Esophagus muscularis mucosa (tissue), 4 donors: ENCODE measurements at regions not wholly inside any gene's neighbourhood (a gene's known extent, or its start where the extent isn't known, plus 50 kb on each side); places are given as distances from the start of the nearest gene placed in this dataset.

Source experiments
- DNase-seq: peaks from one replicate; pipeline ENCODE4 v3.0.0-alpha.2; 2017; ENCODE audit errors: extremely low spot score
- H3K27ac ChIP-seq, 4 donors: fragments of 200-600 bp; sonication (generic); replicated peaks in 1 of 4; 1 replicate in 3 of 4; 2 replicates in 1 of 4; pipeline ENCODE4 v1.5.1; 2016 to 2019; ENCODE audit warnings: mild to moderate bottlenecking in 1 of 4
- H3K27me3 ChIP-seq, 4 donors: fragments of 200-600 bp; sonication (generic); one replicate each; pipeline versions ENCODE4 v1.5.1 to v1.6.0; 2016 to 2019
- H3K36me3 ChIP-seq, 4 donors: fragments of 200-600 bp; sonication (generic); one replicate each; pipeline ENCODE4 v1.5.1; 2016 to 2019
- H3K4me1 ChIP-seq, 4 donors: fragments of 200-600 bp; sonication (generic); one replicate each; pipeline ENCODE4 v1.5.1; 2016 to 2019
- H3K4me3 ChIP-seq, 4 donors: fragments of 200-600 bp; sonication (generic); 1 replicate in 2 of 4; 2 replicates in 2 of 4; pipeline ENCODE4 v1.5.1; 2016 to 2019; ENCODE audit warnings: mild to moderate bottlenecking in 4 of 4, moderate library complexity in 1 of 4
- H3K9me3 ChIP-seq, 4 donors: fragments of 200-600 bp; sonication (generic); 1 replicate in 3 of 4; 2 replicates in 1 of 4; pipeline ENCODE4 v1.5.1; 2016 to 2019
- CTCF ChIP-seq, 3 experiments: fragments of 200-600 bp in 2 of 3; fragments of 450-650 bp in 1 of 3; sonication (generic) in 2 of 3; IDR thresholded peaks; one replicate each; pipeline ENCODE4 v1.5.1; 2017 to 2019; ENCODE audit warnings: antibody characterized with exemption in 3 of 3, mild to moderate bottlenecking in 2 of 3, moderate library complexity in 1 of 3
- EP300 ChIP-seq: sonication (generic); formaldehyde crosslinking; IDR thresholded peaks from one replicate; pipeline ENCODE4 v1.6.1; 2017; ENCODE audit warnings: antibody characterized with exemption
- POLR2A ChIP-seq: fragments of 450-650 bp; IDR thresholded peaks from one replicate; pipeline ENCODE4 v1.6.1; 2017; ENCODE audit warnings: antibody characterized with exemption, moderate library complexity, mild to moderate bottlenecking, low read depth
- POLR2AphosphoS5 ChIP-seq, 2 donors: sonication (generic); formaldehyde crosslinking; IDR thresholded peaks; one replicate each; pipeline ENCODE4 v1.6.1; 2017; ENCODE audit warnings: antibody characterized with exemption in 2 of 2
- WGBS: methylation state at CpG from one replicate; pipeline ENCODE4 v1.1.5; 2018; 5-methylcytosine and 5-hydroxymethylcytosine counted together
- intact Hi-C: fragments of 100-400 bp; cut with DNase I; formaldehyde crosslinking; loops from one replicate; pipeline ENCODE4 v1.15.1; 2023

DNA sequence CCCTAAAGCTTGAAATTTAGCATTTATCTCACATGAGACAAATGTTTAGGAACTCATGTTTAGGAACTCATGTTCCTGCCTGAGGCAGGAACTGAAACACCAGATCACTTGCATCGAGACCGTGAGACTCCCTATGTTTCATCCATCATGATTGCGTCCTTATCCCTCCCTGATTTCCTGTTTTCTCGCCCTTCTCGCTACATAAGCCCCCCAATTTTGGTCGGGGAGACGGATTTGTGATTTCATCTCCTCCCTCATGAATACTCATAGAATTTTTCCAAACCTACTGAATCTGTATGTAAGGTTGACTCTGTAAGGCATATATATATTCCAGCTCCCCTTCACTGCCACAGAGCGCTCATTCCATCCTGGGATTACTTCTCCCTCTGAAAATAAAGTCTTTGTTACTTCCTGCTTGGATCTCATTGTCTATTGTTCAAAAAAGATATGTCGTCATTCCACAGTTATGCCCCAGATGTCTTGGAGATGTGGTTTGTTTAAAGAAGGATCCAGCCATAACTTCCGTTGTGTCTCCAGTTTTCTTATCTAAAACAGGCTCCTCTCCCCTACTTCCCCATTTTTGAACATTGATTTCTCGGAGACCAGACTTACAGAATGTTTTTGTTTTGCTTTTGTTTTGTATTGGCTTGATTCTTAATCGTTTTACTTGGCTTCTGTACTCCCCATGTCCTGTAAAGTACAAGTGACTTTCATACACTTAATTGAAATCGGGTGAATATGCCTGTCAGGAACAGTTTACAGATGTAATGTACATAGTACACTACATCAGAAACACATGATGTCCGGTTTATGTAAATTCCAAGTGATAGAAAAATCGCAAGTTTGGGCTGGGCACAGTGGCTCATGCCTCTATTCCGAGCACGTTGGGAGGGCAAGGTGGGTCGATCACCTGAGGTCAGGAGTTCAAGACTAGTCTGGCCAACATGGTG, 118.7 kb downstream of the HFE start:
- intact Hi-C loops = no loop called here
- H3K9me3 ChIP-seq = no peaks in the 10 kb centered on the region
- 9% methylated on average over 18 of the region's 18 CpGs for WGBS
- H3K36me3 ChIP-seq = no peaks in the 10 kb centered on the region
- TF ChIP-seq POLR2AphosphoS5 (IDR thresholded peaks at IDR 0.05) (peak in 1 of 2 donors; percentile 71), CTCF (IDR thresholded peaks at IDR 0.05) (no peak), EP300 (no peak)
- H3K4me1 ChIP-seq = peaks cover 3 to 22% (median 18%) of the 10 kb centered on the region in 4 donors
- no peak for DNase-seq
- peak overlapping the region; percentile 88 to 95 (median 94) for H3K27ac ChIP-seq
- H3K27me3 ChIP-seq = peaks cover 0 to 15% (median 0%) of the 10 kb centered on the region in 4 donors
- H3K4me3 ChIP-seq = peak overlapping the region; percentile 64 to 74 (median 72)

DNA sequence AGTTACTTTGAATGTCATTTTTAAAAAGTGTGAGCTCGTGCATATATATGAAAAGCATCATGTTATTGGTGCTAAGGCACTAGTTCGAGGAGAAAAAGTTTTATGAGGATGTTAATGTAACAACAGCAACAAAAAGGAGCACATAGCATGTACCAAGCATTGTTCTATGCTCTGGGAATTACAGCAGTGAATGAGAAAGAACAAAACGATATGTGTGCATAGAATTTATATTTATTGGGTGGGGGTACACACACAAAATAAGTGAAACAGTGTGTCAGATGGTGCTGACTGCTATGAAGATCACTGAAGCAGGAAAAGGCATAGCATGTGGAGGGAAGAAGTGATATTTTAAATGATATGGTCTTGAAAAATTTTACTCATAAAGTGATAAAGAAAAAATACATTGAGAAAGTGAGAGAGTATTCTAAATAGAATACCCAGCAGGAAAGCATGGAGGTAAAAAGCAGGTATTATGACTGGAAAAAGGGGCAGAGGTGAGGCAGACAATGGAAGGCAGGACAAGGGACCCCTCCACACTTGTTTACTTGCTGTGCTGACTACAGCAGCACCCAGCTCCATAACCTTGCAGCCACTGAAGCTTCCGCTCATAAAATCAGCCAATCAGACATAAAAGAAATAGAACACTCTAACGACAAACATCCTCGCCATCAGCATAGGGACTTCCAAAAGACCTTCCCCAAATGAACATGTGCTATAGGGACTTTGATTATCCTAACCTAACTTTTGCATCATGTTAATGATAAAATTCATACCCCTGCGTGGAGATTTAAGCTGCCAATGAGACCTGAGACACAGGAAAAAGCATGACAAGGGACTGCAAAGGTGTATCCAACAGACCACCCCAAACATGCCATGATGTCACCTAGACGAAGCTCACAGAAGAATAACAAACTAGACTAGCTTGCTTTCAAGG, 119.9 kb downstream of the HFE start:
- no peak for DNase-seq
- peaks cover 0 to 15% (median 0%) of the 10 kb centered on the region in 4 donors for H3K27me3 ChIP-seq
- WGBS = 78% methylated on average over 8 of the region's 8 CpGs
- intact Hi-C loops = no loop called here
- TF ChIP-seq CTCF (IDR thresholded peaks at IDR 0.05) (no peak), POLR2AphosphoS5 (IDR thresholded peaks at IDR 0.05) (no peak), POLR2A (no peak), EP300 (no peak)
- H3K36me3 ChIP-seq = no peaks in the 10 kb centered on the region
- H3K4me3 ChIP-seq = peak overlapping the region in 1 of 4 donors; percentile 72
- H3K9me3 ChIP-seq = no peaks in the 10 kb centered on the region
- H3K4me1 ChIP-seq = peaks cover 3 to 22% (median 18%) of the 10 kb centered on the region in 4 donors
- no peak overlapping the region for H3K27ac ChIP-seq

DNA sequence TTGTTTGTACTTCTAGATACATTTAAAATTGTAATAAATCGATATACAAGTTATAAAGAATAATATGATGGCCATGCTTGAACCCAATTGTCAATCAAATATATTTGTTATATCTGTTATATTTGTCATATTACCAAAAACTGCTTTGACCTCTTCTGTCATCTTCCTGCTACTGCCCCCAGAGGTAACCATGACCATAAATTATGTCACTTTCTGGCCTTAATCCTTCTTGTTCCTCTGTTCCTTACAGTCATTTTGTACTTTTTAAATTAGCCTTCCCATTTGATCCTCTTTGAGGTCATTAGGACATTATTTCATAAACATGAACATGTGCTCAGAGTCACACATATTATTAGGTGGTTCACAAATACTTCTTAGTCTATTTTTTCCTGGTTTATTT, 124.7 kb downstream of the HFE start:
- Histone ChIP-seq H3K4me1 (peaks cover 11 to 24% (median 21%) of the 10 kb centered on the region in 4 donors), H3K27ac (no peak overlapping the region), H3K36me3 (no peaks in the 10 kb centered on the region), H3K4me3 (no peak overlapping the region), H3K27me3 (peaks cover 0 to 23% (median 0%) of the 10 kb centered on the region in 4 donors), H3K9me3 (no peaks in the 10 kb centered on the region)
- intact Hi-C loops = no loop called here
- no peak for DNase-seq
- TF ChIP-seq EP300 (no peak), POLR2AphosphoS5 (IDR thresholded peaks at IDR 0.05) (no peak), POLR2A (no peak), CTCF (IDR thresholded peaks at IDR 0.05) (no peak)
- 90% methylated on average over 1 of the region's 1 CpG for WGBS

DNA sequence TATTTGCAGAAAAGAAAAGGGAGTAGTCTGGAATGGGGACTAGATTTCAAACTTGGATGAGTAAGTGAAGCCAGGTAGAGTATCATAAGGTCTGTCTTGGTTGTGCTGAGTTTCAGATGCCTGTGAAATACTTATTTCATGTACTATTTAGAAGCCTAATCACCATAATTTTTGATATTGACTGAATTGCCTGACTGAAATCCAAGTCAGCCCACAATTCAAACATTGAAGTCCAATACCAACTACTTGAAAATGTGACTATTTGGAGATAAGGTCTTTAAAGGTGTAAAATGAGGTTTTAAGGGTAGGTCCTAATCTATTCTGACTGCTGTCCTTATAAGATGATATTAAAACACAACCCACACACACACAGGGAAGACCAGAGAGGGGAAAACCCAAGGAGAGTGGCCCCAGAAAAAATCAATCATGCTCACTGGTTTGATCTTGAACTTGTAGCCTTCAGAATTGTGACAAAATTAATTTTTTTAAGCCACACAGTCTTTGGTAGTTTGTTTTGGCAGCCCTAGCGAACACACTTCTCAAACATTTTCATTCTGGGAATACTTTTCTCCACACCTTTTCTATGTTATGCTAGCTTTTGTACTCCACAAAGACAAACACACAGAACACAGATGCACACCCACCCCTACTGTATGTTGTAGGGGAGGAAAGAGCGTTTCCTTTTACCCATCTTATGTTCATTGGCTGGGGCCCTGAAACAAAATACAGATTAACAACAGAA, 126.3 kb downstream of the HFE start:
- intact Hi-C loops = no loop called here
- TF ChIP-seq POLR2AphosphoS5 (IDR thresholded peaks at IDR 0.05) (no peak), CTCF (IDR thresholded peaks at IDR 0.05) (no peak), POLR2A (no peak), EP300 (no peak)
- WGBS = 98% methylated on average over 2 of the region's 2 CpGs

More for the DNA sequence above, 126.3 kb downstream of the HFE start:
- H3K9me3 ChIP-seq = no peaks in the 10 kb centered on the region
- H3K27ac ChIP-seq = no peak overlapping the region
- H3K36me3 ChIP-seq = no peaks in the 10 kb centered on the region
- H3K4me1 ChIP-seq = peaks cover 17 to 33% (median 30%) of the 10 kb centered on the region in 4 donors
- peaks cover 0 to 28% (median 0%) of the 10 kb centered on the region in 4 donors for H3K27me3 ChIP-seq
- no peak overlapping the region for H3K4me3 ChIP-seq
- no peak for DNase-seq
